NOMO-1 treated with dmso at 0.1 percent for 144 hours (cell line): ENCODE measurements at regions not wholly inside any gene's neighbourhood (a gene's known extent, or its start where the extent isn't known, plus 50 kb on each side); places are given as distances from the start of the nearest gene placed in this dataset.
"Not testable (repeated sequence)": the region's sequence is repeated elsewhere in the genome, so short reads cannot be mapped to it uniquely, and the experiment has no call there.

Experiments used
- DNase-seq: peaks from one replicate; lab custom pipeline; 2025; ENCODE audit not compliant: unreplicated experiment; lab: John Stamatoyannopoulos, UW

- not testable (repeated sequence) for DNase-seq
Observed at GRCh38 chr11:3514635-3515424, 127.0 kb downstream of the ART5 start.

GRCh38 chr11:3513311-3513710 lies 128.5 kb downstream of the ART5 start:
- DNase-seq, result not testable (repeated sequence)

- DNase-seq, result not testable (repeated sequence)
Observed at GRCh38 chr11:3512751-3513150, 129.0 kb downstream of the ART5 start.

GRCh38 chr11:3512133-3512703 lies 129.6 kb downstream of the ART5 start:
- DNase-seq, result not testable (repeated sequence)

GRCh38 chr11:3511416-3512132 lies 130.2 kb downstream of the ART5 start:
- DNase-seq, result not testable (repeated sequence)

- DNase-seq, result not testable (repeated sequence)
Observed at GRCh38 chr11:3509563-3509962, 130.6 kb upstream of the ZNF195 start.

GRCh38 chr11:3499198-3499597 lies 120.3 kb upstream of the ZNF195 start:
- DNase-seq, result not testable (repeated sequence)

- not testable (repeated sequence) for DNase-seq
Observed at GRCh38 chr11:3498356-3498755, 119.4 kb upstream of the ZNF195 start.

- DNase-seq, result not testable (repeated sequence)
Observed at GRCh38 chr11:3493152-3493551, 114.2 kb upstream of the ZNF195 start.

GRCh38 chr11:3488003-3488402 lies 109.1 kb upstream of the ZNF195 start:
- not testable (repeated sequence) for DNase-seq

GRCh38 chr11:3485737-3486136 lies 106.8 kb upstream of the ZNF195 start:
- DNase-seq, result not testable (repeated sequence)

- DNase-seq, result not testable (repeated sequence)
Observed at GRCh38 chr11:3476937-3477885, 98.3 kb upstream of the ZNF195 start.

- DNase-seq, result not testable (repeated sequence)
Observed at GRCh38 chr11:3476084-3476936, 97.4 kb upstream of the ZNF195 start.

GRCh38 chr11:3468963-3469362 lies 90.0 kb upstream of the ZNF195 start:
- DNase-seq, result not testable (repeated sequence)

- DNase-seq, result not testable (repeated sequence)
Observed at GRCh38 chr11:3467599-3467998, 88.7 kb upstream of the ZNF195 start.

- DNase-seq, result not testable (repeated sequence)
Observed at GRCh38 chr11:3455666-3456065, 76.7 kb upstream of the ZNF195 start.

- DNase-seq, result not testable (repeated sequence)
Observed at GRCh38 chr11:3454844-3455243, 75.9 kb upstream of the ZNF195 start.

- DNase-seq, result not testable (repeated sequence)
Observed at GRCh38 chr11:3453596-3454256, 74.8 kb upstream of the ZNF195 start.

- not testable (repeated sequence) for DNase-seq
Observed at GRCh38 chr11:3450822-3451221, 71.9 kb upstream of the ZNF195 start.
